HCT116 (cell line): ENCODE measurements at regions not wholly inside any gene's neighbourhood (a gene's known extent, or its start where the extent isn't known, plus 50 kb on each side); places are given as distances from the start of the nearest gene placed in this dataset.

Experiments used
- ATAC-seq: fragments of 200-7000 bp; cut with Tn5 transposase; 2 replicates; pipeline ENCODE4 v1.9.1; 2020; ENCODE audit warnings: mild to moderate bottlenecking, moderate library complexity
- BruUV-seq: library from RNA; stranded (reverse); fragments of 400-500 nt; replicated peaks from 2 replicates; lab custom pipeline; 2021; lab: Mats Ljungman, UMichigan
- CTCF ChIA-PET: fragments of 300-600 bp; sonication (Branson Sonifier 250); formaldehyde crosslinking; loops from one replicate; lab custom pipeline; 2021; ENCODE audit warnings: antibody characterized with exemption; lab: Charles Lee
- POLR2A ChIA-PET: fragments of 300-600, 350-600 bp; sonication (Branson Sonifier 250); formaldehyde crosslinking; loops from one replicate; lab custom pipeline; 2021; ENCODE audit warnings: antibody characterized with exemption; lab: Charles Lee
- RAD21 ChIA-PET, 2 experiments: fragments of 300-600 bp; sonication (Branson Sonifier 250); formaldehyde crosslinking; loops; one replicate each; lab custom pipeline; 2023; ENCODE audit warnings: low total read pairs in 2 of 2; ENCODE audit not compliant: uncharacterized antibody in 2 of 2, unreplicated experiment in 2 of 2, low non-redundant PET in 1 of 2; lab: Charles Lee
- DNase-seq: peaks from one replicate; pipeline ENCODE4 v3.0.0-alpha.2; 2010; ENCODE audit warnings: low read depth, low spot score
- H2AFZ ChIP-seq: fragments of 200-600 bp; shearing (Covaris generic), sonication (generic); 2 replicates; pipeline ENCODE4 v1.6.1; 2017; ENCODE audit warnings: low read depth, mixed run types, mixed read lengths, antibody characterized with exemption, low read length; ENCODE audit not compliant: poor library complexity, severe bottlenecking
- H3K27ac ChIP-seq: 2 replicates; pipeline ENCODE4 v1.5.1; 2012; ENCODE audit warnings: low read depth, low read length
- H3K27me3 ChIP-seq: fragments of 200-600 bp; sonication (generic); 2 replicates; pipeline ENCODE4 v1.6.1; 2016; ENCODE audit warnings: mixed run types, low read length, mixed read lengths; ENCODE audit not compliant: insufficient read depth
- H3K36me3 ChIP-seq, 2 experiments: fragments of 200-500 bp in 1 of 2; fragments of 200-600 bp in 1 of 2; sonication (Bioruptor generic) in 1 of 2; sonication (generic) in 1 of 2; 2 replicates each; pipeline versions ENCODE4 v1.5.1 to v1.6.1; 2014 to 2016; ENCODE audit warnings: low read length in 2 of 2, inconsistent platforms in 1 of 2, mixed read lengths in 1 of 2, mixed run types in 1 of 2; ENCODE audit not compliant: insufficient read depth in 2 of 2, control insufficient read depth in 1 of 2
- H3K4me1 ChIP-seq, 2 experiments: fragments of 200-600 bp in 1 of 2; sonication (generic) in 1 of 2; 2 replicates each; pipeline versions ENCODE4 v1.5.1 to v1.6.1; 2012 to 2017; ENCODE audit warnings: low read length in 2 of 2, inconsistent platforms in 1 of 2, mild to moderate bottlenecking in 1 of 2, mixed read lengths in 1 of 2, mixed run types in 1 of 2, moderate library complexity in 1 of 2; ENCODE audit not compliant: insufficient read depth in 2 of 2, control insufficient read depth in 1 of 2
- H3K4me2 ChIP-seq: fragments of 200-600 bp; sonication (generic); 2 replicates; pipeline ENCODE4 v1.6.1; 2017; ENCODE audit warnings: mixed run types, low read length, mixed read lengths
- H3K4me3 ChIP-seq, 2 experiments: fragments of 200-600 bp in 1 of 2; sonication (generic) in 1 of 2; replicated peaks in 1 of 2; 2 replicates each; pipeline ENCODE4 v1.5.1; 2011 to 2016; ENCODE audit warnings: low read length in 2 of 2, control low read depth in 1 of 2, low read depth in 1 of 2, mild to moderate bottlenecking in 1 of 2, mixed read lengths in 1 of 2, mixed run types in 1 of 2
- H3K79me2 ChIP-seq: fragments of 200-600 bp; sonication (generic); 2 replicates; pipeline ENCODE4 v1.6.1; 2017; ENCODE audit warnings: mild to moderate bottlenecking, mixed run types, low read length, moderate library complexity, mixed read lengths; ENCODE audit not compliant: insufficient read depth
- H3K9ac ChIP-seq: fragments of 200-600 bp; sonication (generic); 2 replicates; pipeline ENCODE4 v1.6.1; 2016; ENCODE audit warnings: low read length, mixed read lengths
- H3K9me2 ChIP-seq: fragments of 200-600 bp; sonication (generic), shearing (Covaris generic); 2 replicates; pipeline ENCODE4 v1.6.1; 2017; ENCODE audit warnings: mixed run types, mild to moderate bottlenecking, moderate library complexity; ENCODE audit not compliant: insufficient read depth
- H3K9me3 ChIP-seq, 2 experiments: fragments of 200-500 bp in 1 of 2; fragments of 200-600 bp in 1 of 2; sonication (Bioruptor generic) in 1 of 2; sonication (generic) in 1 of 2; 2 replicates each; pipeline ENCODE4 v1.6.1; 2014 to 2017; ENCODE audit warnings: low read length in 2 of 2, mixed read lengths in 2 of 2, inconsistent platforms in 1 of 2, low read depth in 1 of 2, mild to moderate bottlenecking in 1 of 2, mixed run types in 1 of 2, moderate library complexity in 1 of 2; ENCODE audit not compliant: control insufficient read depth in 1 of 2, insufficient read depth in 1 of 2
- H4K20me1 ChIP-seq: fragments of 200-600 bp; sonication (generic), shearing (Covaris generic); 2 replicates; pipeline ENCODE4 v1.6.1; 2017; ENCODE audit warnings: mixed run types, mild to moderate bottlenecking, moderate library complexity; ENCODE audit not compliant: insufficient read depth
- ATF3 ChIP-seq: IDR thresholded peaks from 2 replicates; pipeline ENCODE4 v1.6.1; 2012
- CBX3 ChIP-seq: IDR thresholded peaks from 2 replicates; pipeline ENCODE4 v1.6.1; 2012; ENCODE audit warnings: low read depth
- CEBPB ChIP-seq: IDR thresholded peaks from 2 replicates; pipeline ENCODE4 v1.6.1; 2012; ENCODE audit warnings: low read depth
- CTCF ChIP-seq, 3 experiments: fragments of 200-600 bp in 1 of 3; sonication (generic) in 1 of 3; IDR thresholded peaks in 2 of 3; conservative IDR thresholded peaks in 1 of 3; 2 replicates each; pipeline ENCODE4 v1.5.1; 2012 to 2017; ENCODE audit warnings: low read depth in 2 of 3, low read length in 2 of 3, antibody characterized with exemption in 1 of 3, borderline replicate concordance in 1 of 3, control low read depth in 1 of 3, mild to moderate bottlenecking in 1 of 3, mixed read lengths in 1 of 3, mixed run types in 1 of 3, moderate library complexity in 1 of 3; ENCODE audit not compliant: insufficient read depth in 1 of 3
- EGR1 ChIP-seq: IDR thresholded peaks from 2 replicates; pipeline ENCODE4 v1.6.1; 2012; ENCODE audit warnings: low read depth
- EZH2 ChIP-seq: fragments of 200-600 bp; sonication (generic); IDR thresholded peaks from 2 replicates; pipeline ENCODE4 v1.6.1; 2017; ENCODE audit warnings: antibody characterized with exemption, mixed run types
- FOSL1 ChIP-seq: IDR thresholded peaks from 2 replicates; pipeline ENCODE4 v1.6.1; 2012; ENCODE audit warnings: low read depth
- JUND ChIP-seq: IDR thresholded peaks from 2 replicates; pipeline ENCODE4 v1.6.1; 2012
- POLR2A ChIP-seq: IDR thresholded peaks from 2 replicates; pipeline ENCODE4 v1.7.0; 2011; ENCODE audit warnings: borderline replicate concordance; ENCODE audit not compliant: insufficient read depth, insufficient read length; ENCODE audit errors: extremely low read depth
- SIN3A ChIP-seq: IDR thresholded peaks from 2 replicates; pipeline ENCODE4 v1.6.1; 2012; ENCODE audit warnings: low read depth
- SP1 ChIP-seq: IDR thresholded peaks from 2 replicates; pipeline ENCODE4 v1.6.1; 2012; ENCODE audit warnings: low read depth
- TCF7L2 ChIP-seq: IDR thresholded peaks from 2 replicates; pipeline ENCODE4 v1.7.0; 2011; ENCODE audit warnings: borderline replicate concordance, inconsistent platforms; ENCODE audit not compliant: insufficient read depth, insufficient read length; ENCODE audit errors: extremely low read depth
- ZFX ChIP-seq: fragments of 450-650 bp; IDR thresholded peaks from 2 replicates; pipeline ENCODE4 v1.6.1; 2017
- intact Hi-C: fragments of 100-400 bp; cut with micrococcal nuclease; formaldehyde crosslinking; loops from 2 replicates; pipeline ENCODE4 v1.10.0; 2022

GRCh38 chr4:144450526-144450925, 195.4 kb upstream of the HHIP start:
- ChIA-PET POLR2A (no interaction called here), CTCF (no interaction called here), RAD21 (no interaction called here)
- no peaks in the 10 kb centered on the region; the same call in 1 of the 2 replicates for H3K9me2 ChIP-seq
- H3K4me1 ChIP-seq = no peaks in the 10 kb centered on the region; a peak in 1 of 4 replicates
- no peaks in the 10 kb centered on the region for H3K36me3 ChIP-seq
- no peak overlapping the region for H3K4me2 ChIP-seq
- no peaks in the 10 kb centered on the region for H4K20me1 ChIP-seq
- H3K4me3 ChIP-seq = no peak overlapping the region
- no peaks in the 10 kb centered on the region for H3K9me3 ChIP-seq
- no peak overlapping the region for H3K9ac ChIP-seq
- no peak overlapping the region for H2AFZ ChIP-seq
- TF ChIP-seq FOSL1 (no peak), CBX3 (no peak), CTCF (IDR thresholded peaks at IDR 0.05 in 2 of 3, conservative IDR thresholded peaks at IDR 0.05 in 1 of 3; ENCODE audit: borderline replicate concordance in 1 of 3, insufficient read depth in 1 of 3, low read depth in 2 of 3, low read length in 2 of 3) (no peak), JUND (no peak), EZH2 (no peak), POLR2A (no peak), ZFX (no peak), SP1 (no peak), TCF7L2 (no peak), SIN3A (no peak), EGR1 (no peak), ATF3 (no peak), CEBPB (no peak)
- H3K27me3 ChIP-seq = no peaks in the 10 kb centered on the region
- BruUV-seq = no TSS peak
- DNase-seq (no peak), ATAC-seq (no peak)
- H3K27ac ChIP-seq = no peak overlapping the region
- no peaks in the 10 kb centered on the region for H3K79me2 ChIP-seq
- intact Hi-C loops = no loop called here
